Pancreas (tissue), 10 donors: ENCODE measurements at regions not wholly inside any gene's neighbourhood (a gene's known extent, or its start where the extent isn't known, plus 50 kb on each side); places are given as distances from the start of the nearest gene placed in this dataset.

Experiments used
- ATAC-seq, 4 donors: fragments of 200-7000 bp; cut with Tn5 transposase; one replicate each; pipeline versions ENCODE4 v1.8.0 to v1.9.1; 2020; ENCODE audit warnings: mild to moderate bottlenecking in 4 of 4, moderate library complexity in 4 of 4
- DNase-seq, 6 donors: peaks; one replicate each; pipeline ENCODE4 v3.0.0-alpha.2; 2020
- FAIRE-seq: peaks from 2 replicates; lab custom pipeline; 2012; peaks lifted over from hg19 to GRCh38; lab: Jason Lieb, UNC
- H3K27ac ChIP-seq, 4 donors: fragments of 200-600 bp; sonication (generic); 1 replicate in 3 of 4; 2 replicates in 1 of 4; pipeline versions ENCODE4 v1.5.0 to v1.8.0; 2020
- H3K27me3 ChIP-seq, 4 donors: fragments of 200-600 bp; one replicate each; pipeline ENCODE4 v1.8.0; 2021
- H3K36me3 ChIP-seq, 3 donors: fragments of 200-600 bp; sonication (generic) in 1 of 3; one replicate each; pipeline versions ENCODE4 v1.5.0 to v1.8.0; 2020 to 2021
- H3K4me1 ChIP-seq, 3 donors: fragments of 200-600 bp; one replicate each; pipeline ENCODE4 v1.8.0; 2021
- H3K4me3 ChIP-seq, 4 donors: fragments of 200-600 bp; sonication (generic) in 2 of 4; one replicate each; pipeline versions ENCODE4 v1.5.0 to v1.8.0; 2020 to 2021
- H3K9me3 ChIP-seq, 4 donors: fragments of 200-600 bp; one replicate each; pipeline ENCODE4 v1.8.0; 2021
- WGBS, 2 donors: extraction: QIAGEN DNeasy Blood & Tissue Kit; methylation state at CpG; one replicate each; pipeline ENCODE4 v1.1.7; 2013; 5-methylcytosine and 5-hydroxymethylcytosine counted together
- intact Hi-C, 3 donors: fragments of 100-400 bp; cut with DNase I; formaldehyde crosslinking; loops; one replicate each; pipeline versions ENCODE4 v1.11.1 to v1.14.2; 2022
- TF ChIP-seq, protein P1 (sequence below), 4 donors: fragments of 200-600 bp; sonication (generic) in 3 of 4; IDR thresholded peaks; one replicate each; pipeline versions ENCODE4 v1.5.0 to v1.8.0; 2021; ENCODE audit warnings: antibody characterized with exemption in 4 of 4
- donor health status: healthy with polysubstance abuse.
- donor health status: DM: no; HTN: no; CAD: no; lungs with moderate emphysema.
- donor health status: DM: no; HTN: no; CAD: no.
- donor health status: control.
- donor health status: control.
- donor health status: Bipolar disorder and iron deficiency.
- donor health status: DM: yes; HTN: yes; CAD: no.
- donor health status: DM: no; HTN: no; CAD: no.
- donor health status: DM: no; HTN: no; CAD: no.
- donor health status: DM: yes; HTN: yes; CAD: no.

DNA sequence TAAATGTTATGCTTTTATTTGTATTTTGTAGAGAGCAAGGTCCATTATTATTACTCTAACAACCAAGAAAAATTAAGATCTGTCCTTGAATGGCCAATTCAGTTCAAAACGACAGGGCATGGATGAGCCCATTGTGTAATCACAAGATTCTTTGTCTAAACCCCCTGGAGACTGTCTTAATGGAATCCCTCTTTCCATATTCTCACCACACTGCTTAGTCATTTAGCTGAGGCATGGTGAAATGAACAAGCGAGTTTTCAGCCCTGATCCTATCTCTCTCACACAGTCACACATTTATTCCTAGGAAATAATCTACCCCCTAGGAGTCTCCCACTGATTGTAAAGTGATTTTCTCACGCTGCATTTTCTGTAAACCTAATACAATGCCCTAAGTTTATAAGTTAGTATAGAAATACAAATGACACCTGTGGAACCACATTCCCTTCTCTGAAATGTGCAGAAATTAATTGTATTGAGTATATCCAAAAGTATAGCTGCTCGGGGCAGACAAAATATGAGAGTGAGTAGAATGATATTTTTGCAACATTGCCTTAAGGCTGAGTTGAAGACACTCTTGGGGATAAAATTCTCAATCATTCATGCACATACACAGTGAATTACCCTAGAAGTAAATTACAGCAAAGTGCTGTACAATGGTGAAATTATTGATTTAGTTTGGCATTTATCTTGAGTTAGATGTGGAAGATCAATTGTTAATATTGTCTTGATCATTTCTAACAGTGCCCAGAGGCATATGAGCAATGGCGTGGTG, 119.7 kb upstream of the PCDH7 start:
- TF ChIP-seq, protein P1, sequence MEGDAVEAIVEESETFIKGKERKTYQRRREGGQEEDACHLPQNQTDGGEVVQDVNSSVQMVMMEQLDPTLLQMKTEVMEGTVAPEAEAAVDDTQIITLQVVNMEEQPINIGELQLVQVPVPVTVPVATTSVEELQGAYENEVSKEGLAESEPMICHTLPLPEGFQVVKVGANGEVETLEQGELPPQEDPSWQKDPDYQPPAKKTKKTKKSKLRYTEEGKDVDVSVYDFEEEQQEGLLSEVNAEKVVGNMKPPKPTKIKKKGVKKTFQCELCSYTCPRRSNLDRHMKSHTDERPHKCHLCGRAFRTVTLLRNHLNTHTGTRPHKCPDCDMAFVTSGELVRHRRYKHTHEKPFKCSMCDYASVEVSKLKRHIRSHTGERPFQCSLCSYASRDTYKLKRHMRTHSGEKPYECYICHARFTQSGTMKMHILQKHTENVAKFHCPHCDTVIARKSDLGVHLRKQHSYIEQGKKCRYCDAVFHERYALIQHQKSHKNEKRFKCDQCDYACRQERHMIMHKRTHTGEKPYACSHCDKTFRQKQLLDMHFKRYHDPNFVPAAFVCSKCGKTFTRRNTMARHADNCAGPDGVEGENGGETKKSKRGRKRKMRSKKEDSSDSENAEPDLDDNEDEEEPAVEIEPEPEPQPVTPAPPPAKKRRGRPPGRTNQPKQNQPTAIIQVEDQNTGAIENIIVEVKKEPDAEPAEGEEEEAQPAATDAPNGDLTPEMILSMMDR (IDR thresholded peaks at IDR 0.05): no peak
- FAIRE-seq: no peak
- ATAC-seq: peak in 1 of 4 donors; percentile 12
- Histone ChIP-seq H3K27me3 (no peaks in the 10 kb centered on the region), H3K9me3 (no peaks in the 10 kb centered on the region), H3K4me1 (no peaks in the 10 kb centered on the region), H3K27ac (no peak overlapping the region), H3K4me3 (no peak overlapping the region), H3K36me3 (no peaks in the 10 kb centered on the region)
- WGBS, 2 donors: 39 to 46% methylated on average over 5 of the region's 5 CpGs
- intact Hi-C loops: no loop called here
- DNase-seq: no peak

DNA sequence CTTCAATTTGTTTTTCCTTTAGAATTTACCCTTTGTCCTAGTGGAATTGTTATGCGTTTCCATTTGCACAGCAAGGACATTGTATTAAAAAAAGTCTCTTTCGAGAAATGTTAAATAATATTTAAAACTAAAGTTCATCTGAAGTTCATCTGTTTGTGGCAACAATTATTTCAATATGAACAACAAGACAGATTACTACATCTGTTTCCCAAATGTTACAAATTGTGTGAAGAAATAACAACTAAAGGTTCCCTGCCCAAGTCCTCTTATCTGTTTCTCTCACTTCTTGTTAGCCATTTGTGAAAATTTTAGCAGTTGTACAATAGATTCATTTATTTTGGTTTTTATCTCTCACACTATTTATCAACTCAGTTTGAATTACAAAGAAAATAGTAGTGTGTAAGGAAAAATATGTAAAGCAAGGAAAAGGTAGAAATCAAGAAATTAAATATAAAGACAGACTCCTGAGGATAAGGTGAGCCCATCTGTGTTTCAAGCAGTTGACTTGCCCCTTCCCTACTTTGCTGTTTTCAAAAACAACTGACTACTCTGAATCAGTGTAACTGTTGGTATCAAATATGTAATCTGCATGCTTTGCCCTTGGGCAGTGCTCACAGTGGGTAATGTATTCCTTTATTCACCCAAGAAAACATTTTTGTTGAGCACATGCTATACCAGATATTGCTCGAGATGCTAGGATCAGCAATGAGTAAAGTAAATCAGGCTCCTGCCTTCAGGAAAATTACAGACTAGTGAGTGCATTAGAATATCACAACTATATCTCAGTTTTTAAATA, 118.9 kb upstream of the PCDH7 start:
- TF ChIP-seq, protein P1 (IDR thresholded peaks at IDR 0.05): no peak
- Histone ChIP-seq H3K9me3 (no peaks in the 10 kb centered on the region), H3K36me3 (no peaks in the 10 kb centered on the region), H3K4me3 (no peak overlapping the region), H3K4me1 (no peaks in the 10 kb centered on the region), H3K27me3 (no peaks in the 10 kb centered on the region), H3K27ac (no peak overlapping the region)
- intact Hi-C loops: no loop called here
- no peak for FAIRE-seq
- ATAC-seq: no peak
- 64 to 81% methylated on average over 3 of the region's 3 CpGs for WGBS, 2 donors
- no peak for DNase-seq

- H3K4me1 ChIP-seq: no peaks in the 10 kb centered on the region
- H3K27me3 ChIP-seq: no peaks in the 10 kb centered on the region
- no peak overlapping the region for H3K4me3 ChIP-seq
- TF ChIP-seq, protein P1 (IDR thresholded peaks at IDR 0.05): no peak
- no peaks in the 10 kb centered on the region for H3K36me3 ChIP-seq
- DNase-seq (no peak), FAIRE-seq (no peak), ATAC-seq (peak in 1 of 4 donors; percentile 40)
- intact Hi-C loops: no loop called here
- no peaks in the 10 kb centered on the region for H3K9me3 ChIP-seq
- H3K27ac ChIP-seq: no peak overlapping the region
Measured at GRCh38 chr4:30605616-30606190, 114.5 kb upstream of the PCDH7 start.

DNA sequence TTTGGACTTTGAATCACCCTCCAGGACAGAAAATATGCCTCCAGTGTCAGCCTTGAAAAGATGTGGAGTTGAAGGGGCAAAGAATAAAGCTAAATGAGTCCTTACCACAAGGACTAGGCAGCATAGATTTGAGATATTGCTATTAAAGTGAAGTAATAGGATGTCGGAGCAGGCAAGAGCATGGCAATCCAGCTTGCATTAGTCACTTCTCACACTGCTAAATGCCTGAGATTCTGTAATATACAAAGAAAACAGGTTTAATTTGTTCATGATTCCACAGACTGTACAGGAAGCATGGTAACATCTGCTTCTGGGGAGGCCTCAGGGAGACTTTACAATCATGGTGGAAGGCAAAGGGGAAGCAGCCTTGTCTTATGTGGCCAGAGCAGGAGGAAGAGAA, 109.8 kb upstream of the PCDH7 start:
- Histone ChIP-seq H3K4me1 (no peaks in the 10 kb centered on the region), H3K36me3 (no peaks in the 10 kb centered on the region), H3K9me3 (no peaks in the 10 kb centered on the region), H3K4me3 (no peak overlapping the region), H3K27me3 (no peaks in the 10 kb centered on the region), H3K27ac (no peak overlapping the region)
- intact Hi-C loops: no loop called here
- TF ChIP-seq, protein P1 (IDR thresholded peaks at IDR 0.05): no peak
- no peak for FAIRE-seq
- ATAC-seq: no peak
- no peak for DNase-seq
- 84 to 92% methylated on average over 1 of the region's 1 CpG for WGBS, 2 donors
